Stimulated activated naive CD4-positive, alpha-beta T cell treated with Interleukin-2 at 50 U/mL for 16 hours (primary cell): ENCODE measurements at regions not wholly inside any gene's neighbourhood (a gene's known extent, or its start where the extent isn't known, plus 50 kb on each side); places are given as distances from the start of the nearest gene placed in this dataset.

ENCODE experiments used
- DNase-seq: peaks from one replicate; lab custom pipeline; 2025; lab: John Stamatoyannopoulos, UW

DNA sequence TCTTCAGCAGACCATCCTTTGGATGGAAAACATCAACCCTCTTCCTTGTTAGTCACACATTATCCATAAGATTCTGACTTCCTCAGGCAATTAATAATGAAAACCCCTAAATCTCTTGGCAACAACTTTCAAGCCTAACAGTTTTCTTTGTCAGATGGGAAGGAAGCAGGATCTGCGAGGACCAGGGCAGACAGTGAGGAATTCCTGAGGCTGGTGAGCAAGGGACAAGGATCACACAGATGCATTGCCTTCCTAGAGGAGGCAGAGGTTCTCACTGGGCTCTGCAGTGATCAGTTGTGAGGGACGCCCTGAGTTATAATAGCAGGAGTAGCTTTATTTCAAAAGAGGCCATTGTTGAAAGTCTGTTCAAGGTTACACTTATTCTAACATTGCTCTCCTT, 195.4 kb downstream of the SLIT2 start:
- no peak for DNase-seq

DNA sequence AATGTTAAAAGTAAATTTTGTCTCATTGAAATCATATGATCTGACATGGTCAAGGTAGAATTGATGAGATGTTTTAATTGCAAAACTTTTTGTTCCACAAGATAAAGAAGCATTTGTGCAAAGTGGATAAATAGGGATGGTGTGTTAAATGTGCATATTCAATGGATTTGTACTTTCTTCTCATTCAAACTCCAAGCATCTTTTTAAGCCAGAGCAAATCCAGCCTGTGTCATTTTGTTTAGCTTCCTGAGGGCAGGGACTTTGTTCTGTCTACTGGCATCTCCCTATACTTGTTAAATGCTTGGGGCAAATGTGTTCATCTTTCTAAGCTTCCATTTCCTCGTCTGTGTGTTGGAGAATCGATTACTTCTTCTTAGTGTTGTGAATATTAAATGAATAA, 200.3 kb downstream of the SLIT2 start:
- no peak for DNase-seq

DNA sequence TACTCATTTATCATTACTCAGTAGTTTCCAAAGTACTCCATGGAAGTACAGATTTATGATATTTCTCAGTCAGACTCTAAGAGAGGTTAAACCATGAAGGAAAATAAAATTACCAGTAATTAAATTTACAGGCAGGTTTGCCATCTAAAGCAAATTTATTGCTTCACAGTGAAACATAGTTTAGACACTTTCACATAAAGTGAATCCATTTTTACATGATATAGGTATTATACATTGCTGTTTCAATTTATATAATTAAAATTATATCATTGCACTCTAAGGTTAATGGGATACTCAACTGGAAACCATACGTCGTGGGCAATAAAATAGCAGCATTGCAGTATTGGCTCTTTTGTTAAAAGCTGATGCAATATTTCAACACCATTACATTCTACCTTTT, 202.8 kb downstream of the SLIT2 start:
- DNase-seq = no peak

DNA sequence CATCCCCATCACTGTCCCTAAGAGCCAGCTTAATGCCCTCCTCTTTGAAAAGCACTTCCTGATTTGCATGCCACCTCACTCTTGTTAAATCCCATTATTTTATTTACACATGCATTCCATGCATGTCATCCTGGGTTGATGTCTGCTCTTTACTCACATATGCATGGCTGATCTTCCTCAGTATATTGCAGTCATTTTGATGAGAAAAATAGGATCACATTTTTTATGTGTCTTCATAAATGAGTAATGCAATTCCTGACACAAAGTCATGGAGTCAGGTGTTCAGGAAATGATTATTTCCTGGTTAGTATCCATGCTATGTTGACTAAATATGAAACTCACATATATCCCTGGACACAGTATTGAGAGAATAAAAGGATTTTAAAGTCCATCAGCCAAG, 204.7 kb downstream of the SLIT2 start:
- no peak for DNase-seq

DNA sequence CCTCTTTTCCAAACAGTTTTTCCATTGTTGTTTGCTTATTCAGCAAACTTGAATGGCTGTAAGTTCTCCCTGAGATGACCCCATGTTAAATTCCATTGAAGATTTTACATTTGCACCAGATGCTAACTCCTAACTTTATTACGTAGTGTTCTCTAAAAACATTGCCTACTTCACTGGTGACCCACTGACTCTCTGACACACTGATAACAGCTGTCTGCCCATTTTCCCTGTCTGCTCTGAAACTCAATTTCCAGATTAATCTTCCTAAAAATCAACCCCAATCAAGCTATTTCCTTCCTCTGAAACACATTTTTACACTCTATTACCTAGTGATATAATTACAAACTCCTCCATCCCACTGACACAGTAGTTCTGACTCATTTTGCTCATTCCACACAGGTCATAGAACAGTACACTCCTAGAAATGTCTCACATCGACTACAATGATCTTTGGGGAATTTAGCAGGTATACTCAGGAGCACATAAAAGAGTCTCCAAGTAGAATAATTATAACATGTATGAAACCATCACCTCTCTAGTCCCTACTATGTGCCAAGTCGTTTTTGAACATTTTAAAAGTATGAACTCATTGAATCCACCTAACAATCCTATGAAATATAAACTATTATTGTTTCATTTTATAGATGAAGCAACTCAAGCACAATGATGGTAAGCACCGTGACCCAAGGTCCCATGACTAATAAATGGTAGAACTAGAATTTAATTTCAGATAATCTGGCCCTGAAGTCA, 210.9 kb downstream of the SLIT2 start:
- DNase-seq = no peak

DNA sequence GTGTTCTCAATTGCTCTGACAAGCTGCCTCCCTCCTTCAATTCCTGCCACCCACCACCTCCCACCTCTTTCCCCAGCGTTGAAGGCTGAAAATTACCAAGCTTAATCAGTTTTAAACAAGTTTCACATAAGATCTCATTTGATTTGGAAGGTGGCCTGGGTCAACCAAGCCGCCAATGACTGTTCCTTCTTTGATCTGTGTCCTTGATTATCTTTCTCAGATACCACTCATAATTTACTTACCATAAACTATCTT, 211.4 kb downstream of the SLIT2 start:
- no peak for DNase-seq

DNA sequence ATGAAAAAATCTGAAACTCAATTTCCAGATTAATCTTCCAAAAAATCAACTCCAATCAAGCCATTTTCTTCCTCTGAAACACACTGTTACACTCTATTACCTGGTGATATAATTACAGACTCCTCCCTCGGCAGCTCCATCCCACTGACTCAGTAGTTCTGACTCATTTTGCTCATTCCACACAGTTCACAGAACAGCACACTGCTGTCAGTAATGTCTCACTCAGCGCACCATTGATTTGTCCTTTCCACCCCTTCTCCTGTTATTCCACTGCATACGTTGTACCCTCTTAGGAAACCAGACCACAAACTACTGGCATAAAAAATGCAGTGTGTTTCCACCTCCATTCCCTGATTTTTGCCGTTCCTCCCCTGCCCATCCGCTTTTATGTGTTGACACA, 212.7 kb downstream of the SLIT2 start:
- no peak for DNase-seq

DNA sequence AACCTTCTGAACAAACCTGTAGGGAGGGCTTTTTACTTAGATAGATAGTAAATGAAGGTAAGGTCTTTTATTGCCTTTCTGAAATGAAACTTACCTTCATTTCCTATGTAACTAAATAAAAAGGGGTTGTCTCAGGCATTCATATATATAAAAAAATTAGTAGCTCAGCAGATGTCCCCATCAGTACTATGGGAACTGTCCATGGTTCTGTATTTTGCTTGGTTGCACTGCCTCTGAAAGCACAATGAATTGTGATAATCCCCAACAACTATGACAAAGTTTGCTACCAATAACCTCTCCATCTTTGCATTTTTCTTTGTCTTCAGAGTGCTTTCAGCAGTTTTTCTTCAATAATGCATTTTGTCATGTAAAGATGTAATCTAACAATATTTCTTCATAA, 222.4 kb downstream of the SLIT2 start:
- no peak for DNase-seq

DNA sequence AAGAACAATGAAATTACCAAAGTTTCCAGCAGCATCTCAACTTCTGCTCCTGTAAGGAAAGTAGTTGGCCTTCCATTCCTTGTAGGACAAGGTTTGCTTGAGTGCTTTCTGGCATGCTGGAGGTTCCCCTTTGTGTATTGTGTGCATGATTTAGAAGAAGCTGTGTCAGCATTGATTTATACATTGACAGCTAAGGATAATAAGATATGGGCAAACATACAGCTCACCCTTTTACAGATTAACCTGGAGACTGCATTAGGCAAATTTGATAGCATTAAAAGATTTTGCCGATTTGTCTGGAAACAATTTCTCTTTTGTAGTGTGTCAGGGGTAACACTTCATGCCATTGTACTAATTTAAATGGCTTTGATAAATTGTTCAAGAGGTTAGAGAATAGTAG, 221.8 kb upstream of the PACRGL start:
- DNase-seq = no peak

DNA sequence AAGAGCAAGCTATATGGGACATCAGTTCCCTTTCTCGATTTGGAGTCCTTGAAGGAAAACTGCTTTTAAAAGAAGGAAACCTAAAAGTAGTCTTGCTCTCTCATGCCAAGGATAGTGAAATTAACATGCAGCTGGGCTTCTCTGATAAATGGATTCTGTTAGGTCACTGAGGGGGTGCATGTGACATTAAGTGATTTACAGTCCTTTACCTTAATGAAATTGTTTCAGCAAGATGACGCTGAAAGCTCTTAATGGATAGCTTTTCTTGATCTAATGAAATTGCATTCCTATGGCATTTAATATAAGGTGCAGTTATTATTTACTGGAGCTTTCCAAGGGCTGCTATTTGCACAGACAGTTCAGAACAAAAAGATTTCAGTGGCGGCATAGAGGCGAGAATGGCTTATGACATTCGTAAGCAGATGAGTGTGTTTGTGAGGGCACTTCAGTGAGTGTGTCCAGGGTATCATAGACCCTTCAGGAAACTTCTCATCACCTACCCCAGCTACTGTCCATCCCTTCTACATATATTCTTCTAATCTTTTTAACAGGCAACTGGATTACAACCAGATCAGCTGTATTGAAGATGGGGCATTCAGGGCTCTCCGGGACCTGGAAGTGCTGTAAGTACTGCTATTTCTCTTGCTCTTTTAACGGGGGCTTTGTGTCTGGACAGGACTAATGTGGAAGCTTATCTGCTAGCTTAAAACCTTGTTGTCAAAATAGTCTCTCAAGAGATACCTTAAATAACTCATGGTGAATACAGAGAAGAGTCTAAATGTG, 219.9 kb upstream of the PACRGL start:
- no peak for DNase-seq

DNA sequence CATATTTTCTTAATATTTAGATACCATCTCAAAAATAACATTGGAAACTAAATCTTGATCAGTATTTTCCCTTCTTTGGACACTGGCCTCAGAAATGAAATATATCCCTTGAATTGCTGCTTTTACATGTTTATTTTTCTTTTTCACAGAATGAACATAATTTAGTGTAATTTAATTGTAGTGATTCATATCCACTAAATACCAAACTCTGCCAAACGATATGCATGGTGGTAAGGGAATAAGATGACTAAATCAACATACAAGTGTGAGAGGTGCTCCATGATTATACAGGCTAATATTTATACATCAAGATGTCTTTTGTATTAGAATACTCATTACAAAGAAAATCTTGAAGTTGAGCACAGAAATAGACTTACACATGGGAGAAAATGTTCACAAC, 216.8 kb upstream of the PACRGL start:
- no peak for DNase-seq

DNA sequence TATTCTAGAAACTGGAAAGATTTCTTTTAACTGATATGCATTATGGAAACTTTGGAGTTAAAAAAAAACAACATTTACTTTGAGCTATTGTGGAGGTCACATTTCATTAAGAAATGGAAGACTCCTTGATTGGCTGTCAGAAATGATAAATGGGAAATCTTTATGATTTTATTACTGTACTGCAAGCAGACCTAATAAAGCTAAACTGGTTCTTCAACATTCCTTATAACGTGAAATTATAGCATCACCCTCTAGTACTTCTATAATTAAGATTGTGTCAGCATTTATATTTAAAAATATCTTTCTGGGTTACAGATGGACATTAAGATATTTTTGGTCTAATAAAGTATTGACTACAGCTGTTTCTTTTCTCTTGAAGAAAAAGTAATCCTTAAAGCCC, 213.8 kb upstream of the PACRGL start:
- DNase-seq = no peak

DNA sequence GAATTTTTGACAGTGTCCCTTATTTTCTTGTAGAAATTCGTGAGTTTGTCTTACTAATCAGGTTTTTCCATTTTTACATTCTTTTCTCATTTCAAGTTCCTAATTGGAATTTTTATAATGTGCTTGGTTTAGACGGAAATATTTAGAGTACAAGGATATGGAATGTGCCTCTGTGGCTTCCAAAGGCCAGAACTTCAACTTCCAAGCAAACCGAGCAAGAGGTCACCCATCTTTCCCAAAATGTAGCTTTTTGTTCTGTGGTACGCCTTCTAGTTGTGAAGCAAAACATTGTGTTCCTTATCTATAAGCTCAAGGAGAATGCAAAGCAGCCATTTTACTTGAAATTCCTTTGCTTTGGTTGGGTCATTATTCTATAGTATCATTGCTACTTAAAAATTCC, 212.8 kb upstream of the PACRGL start:
- no peak for DNase-seq

DNA sequence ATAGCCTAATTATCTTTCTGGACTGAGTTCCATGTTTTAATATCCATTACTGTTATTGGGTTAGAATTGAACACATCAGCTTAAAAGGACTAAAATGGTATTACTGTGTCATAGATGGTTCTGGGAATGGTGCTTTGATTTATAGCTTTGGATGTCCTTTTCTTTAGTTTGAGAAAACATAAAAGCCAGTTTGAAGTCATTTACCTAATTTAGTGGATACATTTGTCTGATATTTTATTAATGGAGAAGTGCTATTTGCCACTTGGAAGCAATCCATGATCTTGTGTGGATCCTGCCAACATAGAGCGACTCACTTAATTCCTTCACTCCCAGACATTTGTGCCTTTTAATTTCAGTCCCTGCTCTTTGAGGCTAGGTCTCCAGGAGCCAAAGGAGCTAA, 212.4 kb upstream of the PACRGL start:
- DNase-seq = no peak

DNA sequence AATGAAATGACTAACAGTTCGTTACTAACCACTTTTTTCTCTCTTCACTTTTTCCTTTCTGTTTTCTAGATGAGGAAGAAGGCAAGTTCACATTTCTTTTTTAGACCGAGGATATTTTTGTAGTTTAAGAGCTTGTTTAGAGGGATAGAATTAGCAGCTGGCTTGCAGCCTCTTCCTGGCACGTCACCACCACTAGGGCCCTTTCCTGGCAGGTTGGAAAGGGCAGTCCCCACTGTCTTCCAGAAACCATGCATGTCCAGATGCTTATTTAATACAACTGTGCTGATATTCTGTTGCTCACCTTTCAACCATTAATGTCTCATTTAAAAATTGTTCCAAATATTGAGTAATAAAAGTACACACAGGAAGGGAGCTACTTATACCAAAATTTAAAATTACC, 209.5 kb upstream of the PACRGL start:
- DNase-seq = no peak

DNA sequence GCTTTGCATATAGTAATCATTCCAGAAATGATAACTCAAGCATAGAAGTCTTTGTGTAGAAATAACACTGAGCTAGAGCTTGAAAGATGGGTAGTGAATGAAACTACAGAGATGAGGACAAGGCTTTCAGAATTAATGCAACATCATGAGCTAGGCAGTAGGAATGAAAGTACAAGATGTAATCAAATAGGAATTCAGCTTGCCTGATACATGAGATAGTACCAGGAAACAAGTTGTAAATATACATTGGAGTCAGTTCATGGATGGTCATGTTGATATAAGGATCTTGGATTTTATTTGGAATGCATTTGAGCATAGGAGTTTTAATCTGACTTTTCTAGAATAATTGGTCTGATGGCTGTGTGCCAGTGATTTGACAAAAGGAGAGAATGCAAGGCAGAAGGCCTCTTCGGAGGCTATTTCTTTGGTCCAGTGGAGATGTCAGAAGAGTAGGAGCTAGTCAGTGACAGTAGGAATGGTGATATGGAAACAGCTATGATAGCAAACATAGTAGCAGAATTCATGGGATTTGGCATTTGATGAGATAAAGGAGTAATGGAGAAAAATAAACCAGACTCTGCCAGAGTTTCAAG, 206.4 kb upstream of the PACRGL start:
- no peak for DNase-seq

DNA sequence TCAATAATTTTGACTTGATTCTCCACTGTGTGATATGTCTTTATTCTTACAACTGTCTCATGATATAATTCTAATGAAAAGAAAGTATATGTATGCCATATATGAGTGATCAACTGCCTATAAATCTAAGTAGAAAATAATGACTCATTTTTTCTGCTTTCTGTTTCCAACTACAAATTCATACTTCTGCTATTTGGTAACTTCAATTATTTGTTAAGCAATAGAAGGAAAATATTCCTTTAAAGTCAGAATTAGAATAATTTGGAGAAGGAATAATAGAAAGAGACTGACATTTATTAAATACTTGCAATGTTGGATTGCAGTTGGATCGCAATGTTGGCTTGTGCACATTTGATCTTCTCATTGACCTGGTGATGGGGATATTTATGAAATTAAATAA, 204.2 kb upstream of the PACRGL start:
- no peak for DNase-seq

DNA sequence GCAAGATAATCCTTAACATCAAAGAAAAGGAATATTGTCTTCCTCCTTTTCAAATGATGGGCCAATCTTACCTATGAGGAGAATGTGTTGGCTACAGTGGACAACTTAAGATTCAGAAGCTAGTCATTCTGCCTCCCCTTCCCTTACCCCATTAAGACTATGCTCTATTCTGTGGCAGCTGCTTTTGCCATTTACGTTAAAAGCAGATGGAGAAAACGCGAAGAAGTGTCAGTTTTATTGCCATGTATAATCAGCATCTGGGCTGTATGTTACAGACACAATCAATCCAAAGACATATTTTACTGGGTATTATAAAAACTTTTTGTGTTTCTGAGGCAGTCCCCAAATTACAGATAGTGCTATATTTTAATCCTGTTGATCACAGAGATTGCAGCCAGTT, 196.1 kb upstream of the PACRGL start:
- no peak for DNase-seq

DNA sequence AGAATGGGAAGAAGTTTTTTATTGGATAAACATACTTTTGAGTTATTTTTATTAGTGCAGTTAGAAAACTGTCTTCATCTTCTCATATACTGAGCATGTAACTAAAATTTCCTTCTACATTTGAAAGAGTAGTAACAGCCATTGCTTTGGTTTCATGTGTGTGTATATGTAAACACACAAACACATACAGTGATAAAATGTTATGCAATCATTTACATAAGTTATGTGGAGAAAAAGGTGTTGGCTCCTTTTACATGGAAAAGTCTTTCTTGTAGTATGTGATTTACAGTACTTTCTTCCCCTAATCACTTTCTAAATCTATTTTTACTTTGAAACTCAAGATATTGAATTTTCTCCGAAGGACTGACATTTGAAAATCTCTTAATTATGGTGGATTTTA, 194.3 kb upstream of the PACRGL start:
- no peak for DNase-seq

DNA sequence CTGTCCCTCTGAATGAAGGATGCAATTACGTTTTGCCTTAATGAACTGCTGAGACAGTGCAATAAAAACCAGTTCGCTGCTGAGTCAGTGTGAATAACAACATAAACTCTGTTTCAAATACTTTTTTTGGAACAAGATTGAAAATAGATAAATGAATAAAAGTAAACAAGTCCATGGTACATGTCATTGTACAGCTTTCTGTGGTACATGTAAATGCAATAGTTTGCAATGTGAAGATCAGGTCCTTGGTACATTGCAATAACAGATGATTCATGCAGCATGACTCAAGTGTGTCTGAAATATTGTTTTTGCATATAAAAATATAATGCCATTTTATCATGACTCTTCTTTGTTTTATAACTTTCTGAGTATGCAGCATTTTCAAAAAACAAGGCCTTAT, 193.4 kb upstream of the PACRGL start:
- DNase-seq = no peak

DNA sequence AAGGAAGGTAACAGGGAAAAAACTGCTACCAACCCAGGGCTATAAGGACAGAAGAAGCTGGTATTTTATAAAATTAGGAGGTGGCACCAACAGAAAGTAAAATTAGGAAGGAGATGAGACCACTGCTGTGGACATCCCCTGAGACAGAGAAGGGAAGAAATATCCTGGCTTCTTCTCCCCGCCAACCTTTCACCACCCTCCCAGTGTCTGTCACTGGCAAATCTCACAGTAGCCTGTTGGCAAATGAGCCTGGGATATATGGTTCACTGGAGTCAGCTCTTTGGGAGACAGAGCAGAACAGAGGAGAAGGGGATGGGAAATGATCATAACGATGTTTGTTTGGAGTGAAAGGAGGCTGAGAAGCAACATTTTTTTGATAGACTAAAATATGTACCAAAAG, 190.9 kb upstream of the PACRGL start:
- no peak for DNase-seq

DNA sequence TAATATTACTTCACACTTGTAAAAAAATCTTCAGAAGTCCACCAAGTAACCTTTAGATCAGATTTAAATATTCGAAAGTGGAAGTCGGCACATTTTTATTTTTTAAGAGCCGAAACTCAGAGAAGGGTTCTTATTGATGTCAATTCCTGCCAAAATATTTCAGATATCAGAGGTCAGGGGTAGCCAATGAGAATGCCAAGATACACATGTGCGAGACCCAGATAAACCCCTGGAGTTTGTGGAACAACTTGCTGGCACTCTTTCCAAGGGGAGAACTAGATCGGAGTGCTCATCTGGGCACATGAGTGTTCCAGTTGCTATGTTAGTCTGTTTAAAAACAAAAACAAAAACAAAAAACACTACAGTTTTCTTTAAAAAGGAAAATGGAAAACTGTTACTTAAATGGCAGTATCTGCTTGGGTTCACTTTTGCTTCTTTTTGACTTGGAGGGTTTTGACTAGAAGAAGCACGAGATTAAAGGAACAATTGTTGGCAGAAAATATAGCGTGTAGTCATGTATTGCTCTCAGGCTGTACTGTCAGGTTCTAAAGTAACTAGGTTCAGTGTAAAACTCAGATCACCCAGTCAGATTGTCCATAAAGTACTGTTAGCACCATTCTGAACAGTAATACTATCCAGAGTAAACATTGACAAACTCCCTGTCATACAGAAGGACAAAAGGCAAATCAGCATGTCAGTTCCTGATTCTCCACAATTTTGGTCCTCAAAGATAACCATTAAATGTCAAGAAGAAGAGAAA, 188.0 kb upstream of the PACRGL start:
- no peak for DNase-seq

DNA sequence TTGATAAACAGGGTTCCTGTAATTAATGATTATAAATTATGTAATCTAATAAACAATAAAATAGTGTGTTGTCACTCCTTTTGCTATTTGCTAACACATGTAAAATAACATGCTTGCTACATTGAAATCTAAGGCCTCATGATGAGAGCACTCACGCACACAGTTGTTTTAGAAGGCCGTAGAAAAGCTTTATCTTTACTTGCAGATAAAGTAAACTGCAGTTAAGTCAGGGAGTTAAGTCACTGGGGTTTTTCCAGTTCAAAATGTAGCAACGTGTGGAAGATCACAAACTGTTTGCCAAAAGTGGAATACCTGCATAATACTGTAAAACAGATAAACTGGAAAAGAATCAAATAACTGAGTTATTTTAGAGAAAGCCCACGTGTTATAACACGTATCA, 187.3 kb upstream of the PACRGL start:
- no peak for DNase-seq
